GM23338 (cell line): ENCODE measurements at regions not wholly inside any gene's neighbourhood (a gene's known extent, or its start where the extent isn't known, plus 50 kb on each side); places are given as distances from the start of the nearest gene placed in this dataset.
A peak's percentile ranks its signal among the peaks of the same experiment; 100 is the strongest.

Experiments
- ATAC-seq: fragments of 200-7000 bp; cut with Tn5 transposase; 3 replicates; pipeline ENCODE4 v1.9.1; 2020
- DNase-seq: peaks from one replicate; pipeline ENCODE4 v3.0.0-alpha.2; 2015; ENCODE audit warnings: low spot score
- H2AFZ ChIP-seq: fragments of 200-600 bp; sonication (generic); 2 replicates; pipeline ENCODE4 v1.8.0; 2016; ENCODE audit warnings: antibody characterized with exemption, mild to moderate bottlenecking, moderate library complexity
- H3F3A ChIP-seq: fragments of 200-600 bp; sonication (generic); replicated peaks from 2 replicates; pipeline ENCODE4 v1.8.0; 2017; ENCODE audit warnings: antibody characterized with exemption, mixed run types, low read depth
- H3K27ac ChIP-seq: fragments of 200-600 bp; sonication (generic); 2 replicates; pipeline ENCODE4 v1.6.1; 2016; ENCODE audit warnings: low read depth
- H3K27me3 ChIP-seq: fragments of 200-600 bp; sonication (generic); 2 replicates; pipeline ENCODE4 v1.8.0; 2016; ENCODE audit warnings: mild to moderate bottlenecking, mixed run types, moderate library complexity; ENCODE audit not compliant: insufficient read depth
- H3K36me3 ChIP-seq: fragments of 200-600 bp; sonication (generic); 2 replicates; pipeline ENCODE4 v1.8.0; 2016; ENCODE audit warnings: mild to moderate bottlenecking; ENCODE audit not compliant: insufficient read depth
- H3K4me1 ChIP-seq: fragments of 200-600 bp; sonication (generic); 2 replicates; pipeline ENCODE4 v1.8.0; 2016; ENCODE audit warnings: mild to moderate bottlenecking, moderate library complexity; ENCODE audit not compliant: insufficient read depth
- H3K4me2 ChIP-seq: fragments of 200-600 bp; sonication (generic); 2 replicates; pipeline ENCODE4 v1.7.1; 2017; ENCODE audit warnings: mixed run types
- H3K4me3 ChIP-seq: fragments of 200-600 bp; sonication (generic); 2 replicates; pipeline ENCODE4 v1.6.1; 2016; ENCODE audit warnings: mixed run types
- H3K79me2 ChIP-seq: fragments of 200-600 bp; sonication (generic); replicated peaks from 2 replicates; pipeline ENCODE4 v1.8.0; 2017; ENCODE audit warnings: mild to moderate bottlenecking; ENCODE audit not compliant: insufficient read depth
- H3K9me2 ChIP-seq: fragments of 200-600 bp; sonication (generic); 2 replicates; pipeline ENCODE4 v1.8.0; 2017; ENCODE audit not compliant: insufficient read depth
- H4K20me1 ChIP-seq: fragments of 200-600 bp; sonication (generic); replicated peaks from 2 replicates; pipeline ENCODE4 v1.8.0; 2017; ENCODE audit warnings: mild to moderate bottlenecking; ENCODE audit not compliant: insufficient read depth
- H3K27ac Mint-ChIP-seq: 2 replicates; pipeline ENCODE4 v1.8.0; 2020; ENCODE audit warnings: inconsistent platforms, mild to moderate bottlenecking, moderate library complexity, mixed read lengths
- H3K27me3 Mint-ChIP-seq: 3 replicates; pipeline ENCODE4 v1.8.0; 2022; ENCODE audit warnings: low read depth, mild to moderate bottlenecking, moderate library complexity, mixed read lengths, inconsistent platforms; ENCODE audit not compliant: insufficient read depth, poor library complexity
- H3K36me3 Mint-ChIP-seq: 3 replicates; pipeline ENCODE4 v1.8.0; 2021; ENCODE audit warnings: low read depth, mild to moderate bottlenecking, inconsistent platforms, moderate library complexity, mixed read lengths
- H3K4me1 Mint-ChIP-seq: 3 replicates; pipeline ENCODE4 v1.8.0; 2020; ENCODE audit warnings: mild to moderate bottlenecking, inconsistent platforms, mixed read lengths
- H3K4me3 Mint-ChIP-seq: 3 replicates; pipeline ENCODE4 v1.8.0; 2021; ENCODE audit warnings: moderate library complexity, mild to moderate bottlenecking, inconsistent platforms, mixed read lengths
- H3K9me3 Mint-ChIP-seq: 3 replicates; pipeline ENCODE4 v1.8.0; 2020; ENCODE audit warnings: moderate library complexity, mild to moderate bottlenecking, inconsistent platforms, mixed read lengths
- CREB1 ChIP-seq: fragments of 250-450 bp; sonication (Bioruptor Pico); IDR thresholded peaks from 2 replicates; pipeline ENCODE4 v1.5.0; 2020; ENCODE audit warnings: low read depth, mild to moderate bottlenecking, moderate library complexity
- CTCF ChIP-seq, 2 experiments: fragments of 200-600 bp in 1 of 2; sonication (generic) in 1 of 2; conservative IDR thresholded peaks; 2 replicates each; pipeline versions ENCODE4 v1.5.1 to v1.6.1; 2016 to 2017; ENCODE audit warnings: antibody characterized with exemption in 2 of 2, low read depth in 2 of 2, mild to moderate bottlenecking in 2 of 2, moderate library complexity in 1 of 2
- ETS1 ChIP-seq: IDR thresholded peaks from 2 replicates; pipeline ENCODE4 v1.6.1; 2016; ENCODE audit warnings: antibody characterized with exemption
- EZH2 ChIP-seq: fragments of 200-600 bp; sonication (generic); IDR thresholded peaks from one replicate; pipeline ENCODE4 v1.8.0; 2017; ENCODE audit warnings: antibody characterized with exemption, mild to moderate bottlenecking, low read depth; ENCODE audit not compliant: unreplicated experiment
- EZH2phosphoT487 ChIP-seq: fragments of 200-600 bp; sonication (generic); IDR thresholded peaks from one replicate; pipeline ENCODE4 v1.8.1; 2018; ENCODE audit warnings: antibody characterized with exemption; ENCODE audit not compliant: unreplicated experiment
- JUNB ChIP-seq: IDR thresholded peaks from one replicate; pipeline ENCODE4 v1.6.1; 2016; ENCODE audit warnings: antibody characterized with exemption; ENCODE audit not compliant: unreplicated experiment
- NANOG ChIP-seq: IDR thresholded peaks from 2 replicates; pipeline ENCODE4 v1.6.1; 2016; ENCODE audit warnings: antibody characterized with exemption, borderline replicate concordance
- POLR2AphosphoS5 ChIP-seq: IDR thresholded peaks from 2 replicates; pipeline ENCODE4 v1.6.1; 2016; ENCODE audit warnings: antibody characterized with exemption, low read depth
- REST ChIP-seq: IDR thresholded peaks from one replicate; pipeline ENCODE4 v1.6.1; 2018; ENCODE audit warnings: antibody characterized with exemption; ENCODE audit not compliant: unreplicated experiment
- STAT1 ChIP-seq: IDR thresholded peaks from one replicate; pipeline ENCODE4 v1.6.1; 2016; ENCODE audit warnings: antibody characterized with exemption; ENCODE audit not compliant: unreplicated experiment
- ZNF114 ChIP-seq: fragments of 250-450 bp; sonication (Bioruptor Pico); IDR thresholded peaks from 2 replicates; pipeline ENCODE4 v1.5.0; 2020; ENCODE audit warnings: mild to moderate bottlenecking, moderate library complexity
- ZNF331 ChIP-seq: fragments of 250-450 bp; sonication (Bioruptor Pico); IDR thresholded peaks from 2 replicates; pipeline ENCODE4 v1.5.0; 2020; ENCODE audit warnings: low read depth, mild to moderate bottlenecking, moderate library complexity

- no peak for TF ChIP-seq REST
Measured at GRCh38 chr9:99515895-99516656, 294.0 kb downstream of the SEC61B start (continued).

- no peaks in the 10 kb centered on the region for H3K36me3 ChIP-seq
- Mint-ChIP-seq H3K27ac (0 out of 2 replicates have a peak overlapping the region, but pooled peaks have one; percentile 4), H3K4me3 (no peak overlapping the region), H3K27me3 (peaks cover 3% of the 10 kb centered on the region), H3K36me3 (no peaks in the 10 kb centered on the region), H3K4me1 (no peaks in the 10 kb centered on the region), H3K9me3 (no peaks in the 10 kb centered on the region)
- no peak overlapping the region for H3K27ac ChIP-seq
- no peaks in the 10 kb centered on the region for H3K4me1 ChIP-seq
- no peaks in the 10 kb centered on the region for H3K79me2 ChIP-seq
- no peak overlapping the region for H3K4me2 ChIP-seq
- H3K4me3 ChIP-seq, result no peak overlapping the region
- H3F3A ChIP-seq, result no peaks in the 10 kb centered on the region
- no peaks in the 10 kb centered on the region; the same call in 1 of the 2 replicates for H3K9me2 ChIP-seq
- H2AFZ ChIP-seq, result peak overlapping the region; percentile 43; the same call in 1 of the 2 replicates
- no peaks in the 10 kb centered on the region for H3K27me3 ChIP-seq
- DNase-seq (no peak), ATAC-seq (no peak)
- H4K20me1 ChIP-seq, result no peaks in the 10 kb centered on the region
- no peak for TF ChIP-seq POLR2AphosphoS5
- no peak for TF ChIP-seq ZNF331
- TF ChIP-seq JUNB, result no peak
- TF ChIP-seq EZH2phosphoT487, result no peak
- no peak for TF ChIP-seq ETS1
- no peak for TF ChIP-seq NANOG
- no peak for TF ChIP-seq CREB1
- TF ChIP-seq EZH2, result no peak
- TF ChIP-seq REST, result no peak
- TF ChIP-seq ZNF114 (CRISPR knock-in tag), result no peak
- no peak for TF ChIP-seq STAT1
- TF ChIP-seq CTCF (conservative IDR thresholded peaks at IDR 0.05; ENCODE audit: low read depth in 2 of 2), result no peak
Measured at GRCh38 chr9:99516657-99517049, 294.6 kb downstream of the SEC61B start.
